ENCODE measurements at regions not wholly inside any gene's neighbourhood (a gene's known extent, or its start where the extent isn't known, plus 50 kb on each side); places are given as distances from the start of the nearest gene placed in this dataset.

DNA sequence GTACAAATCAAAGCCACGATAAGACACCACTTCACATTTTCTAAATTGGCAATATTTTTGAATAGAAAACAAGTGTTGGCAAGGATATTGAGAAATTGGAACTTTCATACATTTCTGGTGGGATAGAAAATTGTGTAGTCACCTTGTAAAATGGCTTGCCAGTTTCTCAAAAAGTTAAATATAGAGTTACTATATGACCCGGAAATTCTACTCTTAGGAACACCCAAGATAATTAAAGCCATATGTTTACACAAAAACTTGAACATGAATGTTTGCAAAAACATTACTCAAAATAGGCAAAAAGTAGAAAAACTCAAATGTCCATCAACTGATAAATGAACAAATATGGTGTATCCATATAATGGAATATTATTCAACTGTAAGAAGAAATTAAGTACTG, 552.5 kb downstream of the TBC1D4 start:
- TF ChIP-seq EZH2phosphoT487 (IDR thresholded peaks at IDR 0.05; ENCODE audit: borderline replicate concordance, low read depth), result no peak
- TF ChIP-seq, protein P1, sequence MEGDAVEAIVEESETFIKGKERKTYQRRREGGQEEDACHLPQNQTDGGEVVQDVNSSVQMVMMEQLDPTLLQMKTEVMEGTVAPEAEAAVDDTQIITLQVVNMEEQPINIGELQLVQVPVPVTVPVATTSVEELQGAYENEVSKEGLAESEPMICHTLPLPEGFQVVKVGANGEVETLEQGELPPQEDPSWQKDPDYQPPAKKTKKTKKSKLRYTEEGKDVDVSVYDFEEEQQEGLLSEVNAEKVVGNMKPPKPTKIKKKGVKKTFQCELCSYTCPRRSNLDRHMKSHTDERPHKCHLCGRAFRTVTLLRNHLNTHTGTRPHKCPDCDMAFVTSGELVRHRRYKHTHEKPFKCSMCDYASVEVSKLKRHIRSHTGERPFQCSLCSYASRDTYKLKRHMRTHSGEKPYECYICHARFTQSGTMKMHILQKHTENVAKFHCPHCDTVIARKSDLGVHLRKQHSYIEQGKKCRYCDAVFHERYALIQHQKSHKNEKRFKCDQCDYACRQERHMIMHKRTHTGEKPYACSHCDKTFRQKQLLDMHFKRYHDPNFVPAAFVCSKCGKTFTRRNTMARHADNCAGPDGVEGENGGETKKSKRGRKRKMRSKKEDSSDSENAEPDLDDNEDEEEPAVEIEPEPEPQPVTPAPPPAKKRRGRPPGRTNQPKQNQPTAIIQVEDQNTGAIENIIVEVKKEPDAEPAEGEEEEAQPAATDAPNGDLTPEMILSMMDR (IDR thresholded peaks at IDR 0.05), result no peak
- TF ChIP-seq RFX5 (IDR thresholded peaks at IDR 0.05; ENCODE audit: low read length), result no peak
- TF ChIP-seq MEF2A (IDR thresholded peaks at IDR 0.05; ENCODE audit: borderline replicate concordance, low read depth), result no peak
